GM12878 (cell line): ENCODE measurements at regions not wholly inside any gene's neighbourhood (a gene's known extent, or its start where the extent isn't known, plus 50 kb on each side); places are given as distances from the start of the nearest gene placed in this dataset.
"Not testable (repeated sequence)": the region's sequence is repeated elsewhere in the genome, so short reads cannot be mapped to it uniquely, and the experiment has no call there.

Experiments
- ATAC-seq: fragments of 200-7000 bp; cut with Tn5 transposase; 3 replicates; pipeline ENCODE4 v1.9.1; 2020; ENCODE audit warnings: mild to moderate bottlenecking, moderate library complexity
- BruUV-seq: library from RNA; stranded (reverse); fragments of 400-500 nt; replicated peaks from 2 replicates; lab custom pipeline; 2021; lab: Mats Ljungman, UMichigan
- CTCF ChIA-PET: fragments of 300-600 bp; sonication (Branson Sonifier 250); formaldehyde crosslinking; extraction: SDS; loops from one replicate; lab custom pipeline; 2021; ENCODE audit warnings: inconsistent platforms; lab: Yijun Ruan, JAX
- POLR2A ChIA-PET: fragments of 350-600 bp; formaldehyde crosslinking; extraction: SDS; loops from one replicate; lab custom pipeline; 2021; ENCODE audit warnings: inconsistent platforms; lab: Charles Lee
- RAD21 ChIA-PET: fragments of 300-600 bp; sonication (Branson Sonifier 250); formaldehyde crosslinking; loops from one replicate; lab custom pipeline; 2023; ENCODE audit warnings: antibody characterized with exemption; ENCODE audit not compliant: unreplicated experiment; lab: Charles Lee
- SMC1A ChIA-PET: fragments of 300-600 bp; sonication (Branson Sonifier 250); formaldehyde crosslinking; loops from one replicate; lab custom pipeline; 2023; ENCODE audit not compliant: unreplicated experiment, uncharacterized antibody; lab: Charles Lee
- DNase-seq: peaks from one replicate; pipeline ENCODE4 v3.0.0-alpha.2; 2011; ENCODE audit warnings: low read depth, low spot score
- FAIRE-seq: peaks from 3 replicates; lab custom pipeline; 2011; peaks lifted over from hg19 to GRCh38; lab: Jason Lieb, UNC
- H2AFZ ChIP-seq: 2 replicates; pipeline ENCODE4 v1.6.0; 2011; ENCODE audit warnings: low read depth, low read length, control low read depth; ENCODE audit not compliant: control insufficient read depth
- H3K27ac ChIP-seq: 2 replicates; pipeline ENCODE4 v1.5.1; 2011; ENCODE audit warnings: control low read depth; ENCODE audit not compliant: control insufficient read depth, insufficient read depth
- H3K27me3 ChIP-seq, 2 experiments: replicated peaks in 1 of 2; 2 replicates each; pipeline versions ENCODE4 v1.6.0 to v1.6.1; 2011; ENCODE audit warnings: low read length in 1 of 2; ENCODE audit not compliant: control insufficient read depth in 2 of 2, insufficient read depth in 2 of 2
- H3K36me3 ChIP-seq, 2 experiments: 2 replicates each; pipeline ENCODE4 v1.5.1; 2011; ENCODE audit warnings: low read length in 1 of 2; ENCODE audit not compliant: control insufficient read depth in 2 of 2, insufficient read depth in 2 of 2
- H3K4me1 ChIP-seq: 2 replicates; pipeline ENCODE4 v1.6.1; 2011; ENCODE audit warnings: mild to moderate bottlenecking, low read length, moderate library complexity, mixed read lengths; ENCODE audit not compliant: control insufficient read depth, insufficient read depth
- H3K4me2 ChIP-seq: 2 replicates; pipeline ENCODE4 v1.6.0; 2011; ENCODE audit warnings: control low read depth; ENCODE audit not compliant: control insufficient read depth, insufficient read depth
- H3K4me3 ChIP-seq: fragments of 200-600 bp; sonication (generic); 2 replicates; pipeline ENCODE4 v1.5.1; 2016
- H3K79me2 ChIP-seq: 2 replicates; pipeline ENCODE4 v1.6.0; 2011; ENCODE audit warnings: low read length; ENCODE audit not compliant: control insufficient read depth, insufficient read depth
- H3K9ac ChIP-seq: 2 replicates; pipeline ENCODE4 v1.8.0; 2011; ENCODE audit warnings: low read length, control low read depth, mixed read lengths; ENCODE audit not compliant: control insufficient read depth, insufficient read depth
- H3K9me3 ChIP-seq: replicated peaks from 3 replicates; pipeline ENCODE4 v1.5.1; 2011; ENCODE audit warnings: mild to moderate bottlenecking, low read length; ENCODE audit not compliant: control insufficient read depth, insufficient read depth
- H4K20me1 ChIP-seq: 2 replicates; pipeline ENCODE4 v1.6.0; 2011; ENCODE audit not compliant: control insufficient read depth, insufficient read depth
- ASH2L ChIP-seq: fragments of 300-600, 200-600 bp; sonication (generic); IDR thresholded peaks from 2 replicates; pipeline ENCODE4 v1.6.1; 2017; ENCODE audit warnings: low read depth, mild to moderate bottlenecking, borderline replicate concordance
- ATF2 ChIP-seq: IDR thresholded peaks from 2 replicates; pipeline ENCODE4 v1.6.1; 2012; ENCODE audit warnings: low read length, inconsistent platforms
- BRCA1 ChIP-seq: IDR thresholded peaks from 2 replicates; pipeline ENCODE4 v1.6.1; 2011; ENCODE audit warnings: low read depth, low read length, improper control_type of control experiment
- CHD1 ChIP-seq: IDR thresholded peaks from 2 replicates; pipeline ENCODE4 v1.6.1; 2012; ENCODE audit warnings: low read depth, low read length, improper control_type of control experiment
- CHD2 ChIP-seq: IDR thresholded peaks from 2 replicates; pipeline ENCODE4 v1.6.1; 2011; ENCODE audit warnings: low read depth, low read length, improper control_type of control experiment, borderline replicate concordance
- MAX ChIP-seq: IDR thresholded peaks from 2 replicates; pipeline ENCODE4 v1.6.1; 2012; ENCODE audit warnings: low read depth, low read length, improper control_type of control experiment
- POLR2A ChIP-seq: IDR thresholded peaks from 2 replicates; pipeline ENCODE4 v1.6.1; 2011; ENCODE audit warnings: low read depth, mild to moderate bottlenecking, low read length
- RFX5 ChIP-seq: IDR thresholded peaks from 2 replicates; pipeline ENCODE4 v1.6.1; 2011; ENCODE audit warnings: low read depth, low read length, improper control_type of control experiment
- SIN3A ChIP-seq: IDR thresholded peaks from 2 replicates; pipeline ENCODE4 v1.6.1; 2012; ENCODE audit warnings: low read depth, low read length, improper control_type of control experiment
- SMAD5 ChIP-seq: IDR thresholded peaks from 2 replicates; pipeline ENCODE4 v1.6.1; 2016; ENCODE audit warnings: antibody characterized with exemption, low read depth
- TAF1 ChIP-seq: IDR thresholded peaks from 2 replicates; pipeline ENCODE4 v1.6.1; 2011; ENCODE audit warnings: mild to moderate bottlenecking, low read depth, low read length, borderline replicate concordance
- ZBED1 ChIP-seq: IDR thresholded peaks from 2 replicates; pipeline ENCODE4 v1.6.1; 2016; ENCODE audit warnings: borderline replicate concordance
- WGBS: methylation state at CpG from one replicate; pipeline ENCODE4 v1.1.6; 2016; ENCODE audit warnings: low lambda C conversion rate; ENCODE audit not compliant: insufficient replicate concordance, insufficient coverage; ENCODE audit errors: missing lambda C conversion rate; 5-methylcytosine and 5-hydroxymethylcytosine counted together
- in situ Hi-C: fragments of 300-500 bp; cut with MboI; formaldehyde crosslinking; loops from 9 replicates; pipeline ENCODE4 v1.14.3; 2018; ENCODE audit warnings: mixed read lengths
- intact Hi-C: fragments of 100-400 bp; cut with micrococcal nuclease; formaldehyde crosslinking; loops from one replicate; pipeline ENCODE4 v1.14.2; 2022; ENCODE audit not compliant: unreplicated experiment

DNA sequence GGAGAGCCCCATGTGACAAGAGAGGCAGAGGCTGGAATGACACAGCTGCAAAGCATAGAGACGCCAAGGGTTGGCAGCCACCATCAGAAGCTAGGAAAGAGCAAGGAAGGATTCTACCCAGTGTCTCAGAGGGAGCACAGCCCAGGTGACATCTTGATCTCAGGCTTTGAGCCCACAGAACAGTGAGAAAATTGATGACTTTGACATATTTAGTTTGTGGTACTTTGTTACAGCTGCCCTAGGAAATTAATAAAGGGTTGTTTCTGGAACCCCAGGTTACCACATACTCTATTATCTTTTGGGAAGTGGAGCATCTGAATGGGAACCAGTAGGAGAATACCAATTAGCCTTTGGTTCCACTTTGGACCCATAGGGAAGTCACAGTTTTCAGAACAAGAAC lies 231.7 kb downstream of the ZNF621 start:
- Histone ChIP-seq H3K79me2 (no peaks in the 10 kb centered on the region), H3K9me3 (no peaks in the 10 kb centered on the region), H3K4me1 (no peaks in the 10 kb centered on the region)
- DNase-seq (no peak), ATAC-seq (no peak)
- BruUV-seq, result no TSS peak
- ChIA-PET CTCF (no interaction called here), SMC1A (interaction anchor here (0.7 kb wide), 1 partner anchor 110 kb away, joined by 4 read pairs; no protein-coding TSS in a partner anchor), RAD21 (no interaction called here)
- TF ChIP-seq SIN3A (no peak), MAX (no peak), SMAD5 (no peak), BRCA1 (no peak), TAF1 (no peak), ASH2L (no peak), CHD2 (no peak), POLR2A (no peak), ATF2 (no peak), ZBED1 (no peak), RFX5 (no peak), CHD1 (no peak)
- TF ChIP-seq, all 136 proteins: peak for 0
- H3K4me3 ChIP-seq, result no peak overlapping the region
- no peaks in the 10 kb centered on the region for H3K27me3 ChIP-seq
- 60% methylated on average over 1 of the region's 1 CpG for WGBS
- no peak overlapping the region for H3K27ac ChIP-seq
- no peaks in the 10 kb centered on the region for H3K36me3 ChIP-seq
- FAIRE-seq, result no peak
- H3K9ac ChIP-seq, result no peak overlapping the region
- H4K20me1 ChIP-seq, result no peaks in the 10 kb centered on the region
- POLR2A ChIA-PET, result no interaction called here
- in situ Hi-C loops, result no loop called here
- no peak overlapping the region for H3K4me2 ChIP-seq
- H2AFZ ChIP-seq, result no peak overlapping the region
- intact Hi-C loops, result no loop called here

DNA sequence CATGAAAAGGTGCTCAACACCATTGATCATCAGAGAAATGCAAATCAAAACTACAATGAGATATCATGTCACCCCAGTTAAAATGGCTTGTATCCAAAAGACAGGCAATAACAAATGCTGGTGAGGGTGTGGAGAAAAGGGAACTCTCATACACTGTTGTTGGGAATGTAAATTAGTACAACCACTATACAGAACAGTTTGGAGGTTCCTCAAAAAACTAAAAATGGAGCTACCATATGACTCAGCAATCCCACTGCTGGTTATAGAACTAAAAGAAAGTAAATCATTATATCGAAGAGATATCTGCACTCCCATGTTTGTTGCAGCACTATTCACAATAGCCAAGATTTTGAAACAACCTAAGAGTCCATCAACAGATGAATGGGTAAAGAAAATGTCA lies 238.0 kb downstream of the ZNF621 start:
- H3K27ac ChIP-seq, ATAC-seq, DNase-seq, H3K4me3 ChIP-seq, POLR2A ChIA-PET, H3K4me2 ChIP-seq, CTCF ChIA-PET, FAIRE-seq, SMC1A ChIA-PET, H3K36me3 ChIP-seq, H3K4me1 ChIP-seq, H2AFZ ChIP-seq, BruUV-seq, H3K79me2 ChIP-seq, H4K20me1 ChIP-seq, RAD21 ChIA-PET, H3K27me3 ChIP-seq, H3K9ac ChIP-seq, H3K9me3 ChIP-seq, in situ Hi-C loops, intact Hi-C loops: not testable (repeated sequence)
- 10% methylated on average over 1 of the region's 1 CpG for WGBS
